ENCODE measurements at regions not wholly inside any gene's neighbourhood (a gene's known extent, or its start where the extent isn't known, plus 50 kb on each side); places are given as distances from the start of the nearest gene placed in this dataset.

DNA sequence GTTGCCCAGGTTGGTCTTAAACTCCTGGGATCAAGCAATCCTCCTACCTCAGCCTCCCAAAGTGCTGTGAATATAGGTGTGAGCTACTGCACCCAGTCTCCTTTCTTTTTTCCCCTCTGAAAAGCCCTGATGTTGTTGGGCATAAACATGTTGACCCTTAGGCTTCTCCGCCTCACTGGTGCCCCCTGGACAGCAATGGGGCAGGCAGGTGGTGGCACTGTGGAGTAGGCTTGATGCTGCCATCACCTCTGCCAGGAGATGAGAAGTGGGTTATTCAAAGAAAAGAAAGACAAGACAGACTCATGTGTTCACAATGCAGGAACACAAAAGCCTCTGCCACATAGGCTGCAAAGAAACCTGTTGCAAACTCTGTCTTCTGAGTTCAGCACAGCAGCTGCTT lies 169.9 kb downstream of the EN1 start:
- intact Hi-C loops (cut with DNase I), result no loop called here
- H3K9me3 ChIP-seq, result no peaks in the 10 kb centered on the region
- H3K4me1 ChIP-seq, result no peaks in the 10 kb centered on the region
- no peak for ATAC-seq
- DNase-seq, result no peak
- peaks cover 0 to 4% (median 0%) of the 10 kb centered on the region in 9 donors for H3K27me3 ChIP-seq
- no peak overlapping the region for H3K27ac ChIP-seq
- no peaks in the 10 kb centered on the region for H3K36me3 ChIP-seq
- no peak for TF ChIP-seq POLR2A (IDR thresholded peaks at IDR 0.05)
- TF ChIP-seq, protein P1, sequence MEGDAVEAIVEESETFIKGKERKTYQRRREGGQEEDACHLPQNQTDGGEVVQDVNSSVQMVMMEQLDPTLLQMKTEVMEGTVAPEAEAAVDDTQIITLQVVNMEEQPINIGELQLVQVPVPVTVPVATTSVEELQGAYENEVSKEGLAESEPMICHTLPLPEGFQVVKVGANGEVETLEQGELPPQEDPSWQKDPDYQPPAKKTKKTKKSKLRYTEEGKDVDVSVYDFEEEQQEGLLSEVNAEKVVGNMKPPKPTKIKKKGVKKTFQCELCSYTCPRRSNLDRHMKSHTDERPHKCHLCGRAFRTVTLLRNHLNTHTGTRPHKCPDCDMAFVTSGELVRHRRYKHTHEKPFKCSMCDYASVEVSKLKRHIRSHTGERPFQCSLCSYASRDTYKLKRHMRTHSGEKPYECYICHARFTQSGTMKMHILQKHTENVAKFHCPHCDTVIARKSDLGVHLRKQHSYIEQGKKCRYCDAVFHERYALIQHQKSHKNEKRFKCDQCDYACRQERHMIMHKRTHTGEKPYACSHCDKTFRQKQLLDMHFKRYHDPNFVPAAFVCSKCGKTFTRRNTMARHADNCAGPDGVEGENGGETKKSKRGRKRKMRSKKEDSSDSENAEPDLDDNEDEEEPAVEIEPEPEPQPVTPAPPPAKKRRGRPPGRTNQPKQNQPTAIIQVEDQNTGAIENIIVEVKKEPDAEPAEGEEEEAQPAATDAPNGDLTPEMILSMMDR (IDR thresholded peaks at IDR 0.05), result no peak
- WGBS, 4 donors, result 67 to 88% (median 76%) methylated on average over 1 of the region's 1 CpG
- no peak overlapping the region for H3K4me3 ChIP-seq

DNA sequence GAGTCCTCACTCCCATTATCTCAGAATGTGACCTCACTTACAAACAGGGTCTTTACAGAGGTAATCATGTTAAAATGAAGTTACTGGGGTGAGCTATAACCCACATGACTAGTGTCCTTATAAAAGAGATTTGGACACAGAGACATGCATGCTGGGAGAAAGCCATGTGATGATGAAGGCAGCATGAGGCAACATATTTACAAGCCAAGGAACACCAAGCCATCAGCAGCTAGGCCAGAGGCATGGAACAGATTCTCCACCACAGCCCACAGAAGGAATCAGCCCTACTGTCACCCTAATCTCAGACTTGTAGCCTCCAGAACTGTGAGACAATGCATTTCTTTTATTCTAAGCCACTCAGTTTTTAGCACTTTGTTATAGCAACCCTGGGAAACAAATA lies 171.9 kb downstream of the EN1 start:
- no peak for TF ChIP-seq POLR2A (IDR thresholded peaks at IDR 0.05)
- TF ChIP-seq, protein P1 (IDR thresholded peaks at IDR 0.05), result no peak
- Histone ChIP-seq H3K4me3 (no peak overlapping the region), H3K9me3 (no peaks in the 10 kb centered on the region), H3K4me1 (peaks cover 0 to 6% (median 0%) of the 10 kb centered on the region in 12 donors), H3K27me3 (peaks cover 0 to 4% (median 0%) of the 10 kb centered on the region in 9 donors), H3K27ac (no peak overlapping the region), H3K36me3 (no peaks in the 10 kb centered on the region)
- no peak for DNase-seq
- no peak for ATAC-seq
- intact Hi-C loops (cut with DNase I), result no loop called here

DNA sequence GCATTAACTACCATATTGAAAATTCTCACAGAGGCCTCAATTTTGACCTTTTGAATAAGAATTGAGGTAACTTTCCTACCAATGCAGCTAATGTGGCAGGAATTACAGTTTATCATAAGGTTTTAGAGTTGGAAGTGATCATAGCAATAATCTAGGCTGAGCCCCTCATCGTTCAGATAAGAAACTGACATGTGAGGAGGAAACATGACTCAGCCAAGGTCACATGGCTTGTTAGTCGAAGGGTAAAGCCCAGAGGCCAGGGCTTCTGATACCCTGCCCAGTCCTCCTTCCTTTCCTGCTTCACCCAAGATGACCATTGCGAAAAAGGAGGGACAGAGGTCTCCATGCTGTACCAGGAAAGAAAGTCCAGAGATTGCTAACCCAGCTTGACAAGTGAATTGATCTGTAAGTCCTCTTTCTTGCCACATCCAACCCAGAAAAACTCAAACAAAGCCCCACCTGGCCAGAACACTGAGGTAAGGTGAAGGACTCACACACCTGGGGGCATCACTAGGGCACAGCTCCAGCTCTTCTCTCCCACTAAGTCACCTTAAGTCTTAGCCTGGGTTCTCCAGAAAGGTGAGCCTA lies 174.8 kb downstream of the EN1 start:
- no peaks in the 10 kb centered on the region for H3K27me3 ChIP-seq
- H3K27ac ChIP-seq, result no peak overlapping the region
- no peak for TF ChIP-seq POLR2A (IDR thresholded peaks at IDR 0.05)
- TF ChIP-seq, protein P1 (IDR thresholded peaks at IDR 0.05), result no peak
- intact Hi-C loops (cut with DNase I), result no loop called here
- ATAC-seq (no peak), DNase-seq (no peak)
- no peak overlapping the region for H3K4me3 ChIP-seq
- no peaks in the 10 kb centered on the region for H3K9me3 ChIP-seq
- peaks cover 0 to 20% (median 0%) of the 10 kb centered on the region in 12 donors for H3K4me1 ChIP-seq
- WGBS, 4 donors, result 42 to 69% (median 61%) methylated on average over 3 of the region's 3 CpGs
- no peaks in the 10 kb centered on the region for H3K36me3 ChIP-seq

DNA sequence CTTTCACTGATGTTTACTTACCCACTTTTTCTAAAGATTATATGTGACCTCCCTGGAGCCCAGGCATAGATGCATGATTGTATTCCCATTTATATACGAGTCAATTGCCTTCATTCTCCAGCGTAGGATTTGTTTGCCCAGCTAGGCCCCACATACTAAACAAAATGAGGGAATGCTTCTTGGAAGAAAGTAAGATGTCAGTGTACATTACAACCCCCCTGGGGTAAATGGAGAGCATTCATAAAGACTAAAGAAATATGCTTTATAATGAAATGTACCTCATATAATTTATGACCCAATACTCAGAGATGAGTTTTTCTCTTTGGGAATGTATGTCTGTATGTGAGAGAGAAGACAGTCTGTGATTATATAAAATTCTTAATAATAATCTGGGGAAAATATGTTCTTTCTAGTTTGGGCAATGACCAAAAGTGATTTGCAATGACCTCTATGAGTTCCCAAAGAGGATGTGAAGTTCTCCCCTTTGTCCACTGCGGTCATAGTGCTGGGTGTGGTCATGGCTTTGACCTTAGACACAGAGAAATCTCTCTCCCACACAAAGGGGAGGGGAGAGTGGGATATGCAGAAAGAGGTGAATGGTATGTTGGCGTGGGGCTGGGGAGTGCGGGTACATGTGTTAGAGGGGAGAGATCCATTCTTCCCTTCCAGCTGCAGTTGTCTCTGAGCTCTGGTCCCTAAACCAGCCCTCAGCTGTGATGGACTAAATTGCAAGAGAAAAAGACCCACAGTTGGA lies 175.6 kb downstream of the EN1 start:
- H3K9me3 ChIP-seq, result no peaks in the 10 kb centered on the region
- no peak overlapping the region for H3K27ac ChIP-seq
- peaks cover 0 to 20% (median 0%) of the 10 kb centered on the region in 12 donors for H3K4me1 ChIP-seq
- no peak for ATAC-seq
- H3K36me3 ChIP-seq, result no peaks in the 10 kb centered on the region
- H3K27me3 ChIP-seq, result no peaks in the 10 kb centered on the region
- intact Hi-C loops (cut with DNase I), result no loop called here
- TF ChIP-seq, protein P1 (IDR thresholded peaks at IDR 0.05), result no peak
- TF ChIP-seq POLR2A (IDR thresholded peaks at IDR 0.05), result no peak
- WGBS, 4 donors, result 80 to 91% (median 84%) methylated on average over 5 of the region's 5 CpGs
- DNase-seq, result no peak
- no peak overlapping the region for H3K4me3 ChIP-seq
